GM23338 (cell line): ENCODE measurements at regions not wholly inside any gene's neighbourhood (a gene's known extent, or its start where the extent isn't known, plus 50 kb on each side); places are given as distances from the start of the nearest gene placed in this dataset.

Experiments used
- CTCF ChIP-seq, 2 experiments: fragments of 200-600 bp in 1 of 2; sonication (generic) in 1 of 2; conservative IDR thresholded peaks; 2 replicates each; pipeline versions ENCODE4 v1.5.1 to v1.6.1; 2016 to 2017; ENCODE audit warnings: antibody characterized with exemption in 2 of 2, low read depth in 2 of 2, mild to moderate bottlenecking in 2 of 2, moderate library complexity in 1 of 2
- EZH2 ChIP-seq: fragments of 200-600 bp; sonication (generic); IDR thresholded peaks from one replicate; pipeline ENCODE4 v1.8.0; 2017; ENCODE audit warnings: antibody characterized with exemption, mild to moderate bottlenecking, low read depth; ENCODE audit not compliant: unreplicated experiment
- EZH2phosphoT487 ChIP-seq: fragments of 200-600 bp; sonication (generic); IDR thresholded peaks from one replicate; pipeline ENCODE4 v1.8.1; 2018; ENCODE audit warnings: antibody characterized with exemption; ENCODE audit not compliant: unreplicated experiment
- JUNB ChIP-seq: IDR thresholded peaks from one replicate; pipeline ENCODE4 v1.6.1; 2016; ENCODE audit warnings: antibody characterized with exemption; ENCODE audit not compliant: unreplicated experiment
- NANOG ChIP-seq: IDR thresholded peaks from 2 replicates; pipeline ENCODE4 v1.6.1; 2016; ENCODE audit warnings: antibody characterized with exemption, borderline replicate concordance
- POLR2AphosphoS5 ChIP-seq: IDR thresholded peaks from 2 replicates; pipeline ENCODE4 v1.6.1; 2016; ENCODE audit warnings: antibody characterized with exemption, low read depth

GRCh38 chr2:103383541-103383940 lies 621.7 kb downstream of the TMEM182 start:
- no peak for TF ChIP-seq EZH2phosphoT487
- TF ChIP-seq CTCF (conservative IDR thresholded peaks at IDR 0.05; ENCODE audit: low read depth in 2 of 2): no peak
- no peak for TF ChIP-seq JUNB
- TF ChIP-seq POLR2AphosphoS5: no peak
- TF ChIP-seq EZH2: no peak
- no peak for TF ChIP-seq NANOG
